ENCODE measurements at regions not wholly inside any gene's neighbourhood (a gene's known extent, or its start where the extent isn't known, plus 50 kb on each side); places are given as distances from the start of the nearest gene placed in this dataset.

GRCh38 chr1:14339288-14339687 is 259.2 kb upstream of the KAZN start:
- TF ChIP-seq CTCF (IDR thresholded peaks at IDR 0.05) (no peak), POLR2A (IDR thresholded peaks at IDR 0.05) (no peak)

Measured in lower leg skin (tissue), 3 donors.